Parathyroid adenoma (tissue), 2 donors: ENCODE measurements at regions not wholly inside any gene's neighbourhood (a gene's known extent, or its start where the extent isn't known, plus 50 kb on each side); places are given as distances from the start of the nearest gene placed in this dataset.

Source experiments
- H2AFZ ChIP-seq: fragments of 300-600 bp; sonication (generic); one replicate; pipeline ENCODE4 v1.7.0; 2017; ENCODE audit warnings: antibody characterized with exemption, mild to moderate bottlenecking
- H3K27ac ChIP-seq: fragments of 300-600 bp; sonication (generic); one replicate; pipeline ENCODE4 v1.7.0; 2017
- H3K27me3 ChIP-seq: fragments of 300-600 bp; sonication (generic); one replicate; pipeline ENCODE4 v1.7.0; 2017; ENCODE audit warnings: low read length; ENCODE audit not compliant: control insufficient read depth, insufficient read depth
- H3K36me3 ChIP-seq: fragments of 300-600 bp; sonication (generic); one replicate; pipeline ENCODE4 v1.7.0; 2017; ENCODE audit warnings: low read length; ENCODE audit not compliant: control insufficient read depth, insufficient read depth
- H3K4me1 ChIP-seq: fragments of 300-600 bp; sonication (generic); one replicate; pipeline ENCODE4 v1.7.0; 2017; ENCODE audit warnings: control low read depth
- H3K4me2 ChIP-seq: fragments of 300-600 bp; sonication (generic); one replicate; pipeline ENCODE4 v1.7.0; 2017; ENCODE audit warnings: low read length
- H3K4me3 ChIP-seq: fragments of 300-600 bp; sonication (generic); one replicate; pipeline ENCODE4 v1.7.0; 2017; ENCODE audit warnings: low read depth, low read length
- H3K79me2 ChIP-seq: fragments of 300-600 bp; sonication (generic); one replicate; pipeline ENCODE4 v1.7.0; 2017; ENCODE audit warnings: control low read depth
- H3K9ac ChIP-seq: fragments of 300-600 bp; sonication (generic); one replicate; pipeline ENCODE4 v1.7.0; 2017; ENCODE audit warnings: mild to moderate bottlenecking
- H3K9me3 ChIP-seq: fragments of 300-600 bp; sonication (generic); one replicate; pipeline ENCODE4 v1.7.0; 2017; ENCODE audit warnings: low read length; ENCODE audit not compliant: control insufficient read depth
- TF ChIP-seq, protein P1 (sequence below): fragments of 300-600 bp; sonication (generic); IDR thresholded peaks from one replicate; pipeline ENCODE4 v1.7.0; 2017; ENCODE audit warnings: antibody characterized with exemption, mild to moderate bottlenecking
- donor health status: primary hyperparathyroidism.

DNA sequence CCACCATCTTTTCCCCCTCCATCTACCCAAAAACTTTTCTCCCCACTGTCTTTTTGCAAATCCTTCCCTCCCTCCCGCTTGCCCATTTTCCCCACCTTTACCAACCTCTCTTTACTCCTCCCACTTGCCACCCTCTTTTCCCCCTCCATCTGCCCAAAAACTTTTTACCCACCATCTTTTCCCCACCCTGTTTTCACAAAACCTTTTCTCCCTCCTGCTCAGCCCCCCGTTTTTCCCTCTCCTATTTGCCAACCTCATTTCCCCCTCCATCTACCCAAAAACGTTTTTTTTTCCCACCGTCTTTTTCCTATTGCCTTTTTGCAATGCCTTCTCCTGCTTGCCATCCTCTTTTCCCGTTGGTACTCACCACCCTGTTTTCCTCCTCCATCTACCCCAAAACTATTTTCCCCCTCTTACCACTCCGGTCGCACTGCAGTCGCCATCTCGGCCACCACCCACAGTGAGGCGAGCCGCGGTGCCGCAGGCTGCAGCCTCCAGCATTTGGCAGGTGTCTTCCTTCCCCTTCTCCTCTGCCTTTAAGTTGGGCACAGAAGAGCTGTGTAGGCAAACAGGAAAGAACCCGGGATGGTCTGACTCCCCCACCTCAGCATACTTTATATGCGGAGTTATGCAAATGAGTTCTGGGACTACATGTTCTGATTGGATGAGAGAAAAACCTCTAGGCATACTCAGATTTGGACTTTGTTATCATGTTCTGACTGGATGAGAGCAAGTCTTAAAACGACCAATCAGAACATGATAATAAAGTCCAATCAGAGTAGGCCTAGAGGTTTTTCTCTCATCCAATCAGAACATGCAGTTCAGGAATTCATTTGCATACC, 121.2 kb upstream of the VPREB1 start:
- H3K27me3 ChIP-seq: no peaks in the 10 kb centered on the region
- H3K27ac ChIP-seq: no peak overlapping the region
- no peak overlapping the region for H2AFZ ChIP-seq
- no peaks in the 10 kb centered on the region for H3K9me3 ChIP-seq
- no peaks in the 10 kb centered on the region for H3K36me3 ChIP-seq
- H3K4me2 ChIP-seq: no peak overlapping the region
- no peaks in the 10 kb centered on the region for H3K4me1 ChIP-seq
- H3K4me3 ChIP-seq: no peak overlapping the region
- TF ChIP-seq, protein P1, sequence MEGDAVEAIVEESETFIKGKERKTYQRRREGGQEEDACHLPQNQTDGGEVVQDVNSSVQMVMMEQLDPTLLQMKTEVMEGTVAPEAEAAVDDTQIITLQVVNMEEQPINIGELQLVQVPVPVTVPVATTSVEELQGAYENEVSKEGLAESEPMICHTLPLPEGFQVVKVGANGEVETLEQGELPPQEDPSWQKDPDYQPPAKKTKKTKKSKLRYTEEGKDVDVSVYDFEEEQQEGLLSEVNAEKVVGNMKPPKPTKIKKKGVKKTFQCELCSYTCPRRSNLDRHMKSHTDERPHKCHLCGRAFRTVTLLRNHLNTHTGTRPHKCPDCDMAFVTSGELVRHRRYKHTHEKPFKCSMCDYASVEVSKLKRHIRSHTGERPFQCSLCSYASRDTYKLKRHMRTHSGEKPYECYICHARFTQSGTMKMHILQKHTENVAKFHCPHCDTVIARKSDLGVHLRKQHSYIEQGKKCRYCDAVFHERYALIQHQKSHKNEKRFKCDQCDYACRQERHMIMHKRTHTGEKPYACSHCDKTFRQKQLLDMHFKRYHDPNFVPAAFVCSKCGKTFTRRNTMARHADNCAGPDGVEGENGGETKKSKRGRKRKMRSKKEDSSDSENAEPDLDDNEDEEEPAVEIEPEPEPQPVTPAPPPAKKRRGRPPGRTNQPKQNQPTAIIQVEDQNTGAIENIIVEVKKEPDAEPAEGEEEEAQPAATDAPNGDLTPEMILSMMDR: no peak
- no peak overlapping the region for H3K9ac ChIP-seq
- no peaks in the 10 kb centered on the region for H3K79me2 ChIP-seq

DNA sequence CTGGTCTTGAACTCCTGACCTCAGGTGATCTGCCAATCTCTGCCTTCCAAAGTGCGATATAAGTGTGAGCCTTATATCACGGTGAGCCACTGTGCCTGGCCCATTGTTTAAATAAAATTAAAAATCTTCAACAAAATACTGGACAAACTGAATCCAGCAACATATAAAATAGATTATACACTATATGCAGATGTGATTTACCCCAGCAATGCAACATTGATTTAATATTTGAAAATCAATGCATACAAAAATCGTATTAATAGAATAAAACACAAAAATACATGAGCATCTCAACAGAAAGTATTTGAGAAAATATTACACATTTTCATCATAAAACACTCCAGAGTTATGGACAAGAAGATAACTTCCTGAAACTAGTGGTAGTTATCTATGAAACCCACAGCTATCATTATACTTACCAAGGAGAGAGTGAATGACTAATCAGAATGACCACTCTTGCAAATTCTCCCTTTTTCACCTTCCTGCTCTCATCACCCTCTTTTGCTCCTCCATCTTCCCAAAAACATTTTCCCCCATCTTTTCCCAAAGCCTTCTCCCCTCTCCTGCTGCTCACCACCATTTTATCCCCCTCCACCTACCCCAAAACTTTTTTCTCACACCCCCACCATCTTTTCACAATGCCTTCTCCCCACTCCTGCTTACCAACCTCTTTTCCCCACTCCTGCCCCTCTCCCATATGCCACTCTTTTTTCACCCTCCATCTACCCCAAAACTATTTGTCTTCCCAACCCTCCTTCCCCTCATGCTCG, 122.1 kb upstream of the VPREB1 start:
- Histone ChIP-seq H3K79me2 (no peaks in the 10 kb centered on the region), H3K4me2 (no peak overlapping the region), H3K9me3 (no peaks in the 10 kb centered on the region), H2AFZ (no peak overlapping the region), H3K27ac (no peak overlapping the region), H3K36me3 (no peaks in the 10 kb centered on the region), H3K4me3 (no peak overlapping the region), H3K27me3 (no peaks in the 10 kb centered on the region), H3K9ac (no peak overlapping the region), H3K4me1 (no peaks in the 10 kb centered on the region)
- TF ChIP-seq, protein P1: no peak

DNA sequence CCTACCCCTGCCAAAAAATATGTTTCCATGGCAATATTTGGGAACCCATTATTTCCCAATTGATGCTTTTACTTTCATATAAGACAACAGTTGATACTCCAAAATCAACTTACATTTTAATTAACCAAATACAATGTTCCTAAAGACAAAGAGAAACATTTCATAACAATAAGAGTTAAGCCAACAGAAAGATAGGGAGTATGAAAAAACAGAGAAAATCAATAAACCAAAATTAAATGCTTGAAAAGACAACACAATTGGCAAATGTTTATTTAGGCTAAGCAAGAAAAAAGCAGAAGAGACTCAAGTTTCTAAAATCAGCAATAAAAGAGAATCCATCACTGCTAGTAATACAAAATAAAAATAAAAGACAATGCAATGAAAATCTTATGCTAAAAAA, 123.1 kb upstream of the VPREB1 start:
- Histone ChIP-seq H3K27me3 (no peaks in the 10 kb centered on the region), H3K9ac (no peak overlapping the region), H2AFZ (no peak overlapping the region), H3K4me2 (no peak overlapping the region), H3K9me3 (no peaks in the 10 kb centered on the region), H3K4me3 (no peak overlapping the region), H3K4me1 (no peaks in the 10 kb centered on the region), H3K36me3 (no peaks in the 10 kb centered on the region), H3K27ac (no peak overlapping the region), H3K79me2 (no peaks in the 10 kb centered on the region)
- TF ChIP-seq, protein P1: no peak

DNA sequence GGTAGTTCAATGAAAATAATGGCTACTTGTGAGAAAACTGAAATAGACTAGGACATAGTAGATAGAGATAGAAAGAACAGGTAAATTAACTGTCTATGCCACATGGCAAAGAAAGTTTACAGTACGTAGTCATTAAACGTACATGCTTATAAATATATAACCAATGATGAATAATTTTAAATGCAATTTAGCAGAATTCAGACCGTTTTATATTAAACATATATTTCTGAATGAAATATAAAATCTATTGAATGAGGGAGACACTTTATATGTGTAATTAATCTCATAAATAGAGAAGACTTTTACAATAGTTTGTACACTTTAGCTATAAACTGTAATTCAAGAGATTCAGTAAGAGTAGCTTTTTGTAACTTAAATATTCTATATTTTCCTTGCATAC, 124.4 kb upstream of the VPREB1 start:
- Histone ChIP-seq H2AFZ (no peak overlapping the region), H3K9ac (no peak overlapping the region), H3K27ac (no peak overlapping the region), H3K4me1 (no peaks in the 10 kb centered on the region), H3K27me3 (no peaks in the 10 kb centered on the region), H3K4me3 (no peak overlapping the region), H3K4me2 (no peak overlapping the region), H3K79me2 (no peaks in the 10 kb centered on the region), H3K9me3 (no peaks in the 10 kb centered on the region), H3K36me3 (no peaks in the 10 kb centered on the region)
- TF ChIP-seq, protein P1: no peak
